ENCODE measurements at regions not wholly inside any gene's neighbourhood (a gene's known extent, or its start where the extent isn't known, plus 50 kb on each side); places are given as distances from the start of the nearest gene placed in this dataset.

DNA sequence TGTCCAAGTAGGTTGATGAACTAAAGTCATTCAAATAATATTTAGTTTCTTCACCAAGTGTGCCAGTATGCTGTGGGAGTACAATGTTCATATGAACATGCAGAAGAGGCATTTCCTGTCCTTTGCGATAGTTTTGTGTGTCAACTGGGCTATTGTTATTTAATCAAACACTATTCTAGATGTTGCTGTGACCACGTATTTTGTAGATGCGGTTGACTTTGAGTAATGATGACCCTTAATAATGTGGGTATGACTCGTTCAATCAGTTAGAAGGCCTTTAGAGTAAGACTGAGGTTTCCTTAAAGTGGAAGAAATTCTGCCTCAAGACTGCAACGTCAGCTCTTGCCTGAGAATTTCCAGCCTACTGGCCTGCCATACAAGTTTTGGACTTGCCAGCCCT is 470.7 kb upstream of the CBLB start:
- Histone ChIP-seq H3K4me1 (ENCODE audit: low read depth) (no peaks in the 10 kb centered on the region), H3K9me3 (no peaks in the 10 kb centered on the region), H3K4me3 (no peak overlapping the region), H3K36me3 (ENCODE audit: low read depth) (no peaks in the 10 kb centered on the region)
- DNase-seq = no peak
- ATAC-seq = no peak
- intact Hi-C loops (cut with DNase I, micrococcal nuclease) = no loop called here
- TF ChIP-seq, protein P1, sequence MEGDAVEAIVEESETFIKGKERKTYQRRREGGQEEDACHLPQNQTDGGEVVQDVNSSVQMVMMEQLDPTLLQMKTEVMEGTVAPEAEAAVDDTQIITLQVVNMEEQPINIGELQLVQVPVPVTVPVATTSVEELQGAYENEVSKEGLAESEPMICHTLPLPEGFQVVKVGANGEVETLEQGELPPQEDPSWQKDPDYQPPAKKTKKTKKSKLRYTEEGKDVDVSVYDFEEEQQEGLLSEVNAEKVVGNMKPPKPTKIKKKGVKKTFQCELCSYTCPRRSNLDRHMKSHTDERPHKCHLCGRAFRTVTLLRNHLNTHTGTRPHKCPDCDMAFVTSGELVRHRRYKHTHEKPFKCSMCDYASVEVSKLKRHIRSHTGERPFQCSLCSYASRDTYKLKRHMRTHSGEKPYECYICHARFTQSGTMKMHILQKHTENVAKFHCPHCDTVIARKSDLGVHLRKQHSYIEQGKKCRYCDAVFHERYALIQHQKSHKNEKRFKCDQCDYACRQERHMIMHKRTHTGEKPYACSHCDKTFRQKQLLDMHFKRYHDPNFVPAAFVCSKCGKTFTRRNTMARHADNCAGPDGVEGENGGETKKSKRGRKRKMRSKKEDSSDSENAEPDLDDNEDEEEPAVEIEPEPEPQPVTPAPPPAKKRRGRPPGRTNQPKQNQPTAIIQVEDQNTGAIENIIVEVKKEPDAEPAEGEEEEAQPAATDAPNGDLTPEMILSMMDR (IDR thresholded peaks at IDR 0.05) = no peak

DNA sequence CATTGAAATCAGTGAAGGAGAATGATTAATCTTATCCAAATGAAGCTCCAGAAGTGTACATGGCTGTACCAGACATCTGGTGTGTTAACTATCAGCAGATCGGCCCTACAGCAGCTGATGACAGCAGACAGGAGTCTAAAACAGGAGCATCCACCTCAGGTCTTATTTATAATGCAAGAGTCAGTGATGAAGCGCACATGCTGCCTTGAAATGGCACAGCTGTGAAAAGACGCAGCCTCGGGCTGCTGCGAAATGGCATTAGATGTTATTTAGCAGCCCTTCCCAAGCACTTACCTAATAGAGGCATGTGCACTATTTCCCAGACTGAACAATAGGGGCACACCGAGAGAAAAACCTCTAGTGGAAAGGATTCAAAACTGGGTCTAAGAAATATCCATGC is 472.3 kb upstream of the CBLB start:
- H3K4me1 ChIP-seq (ENCODE audit: low read depth) = no peaks in the 10 kb centered on the region
- intact Hi-C loops (cut with DNase I, micrococcal nuclease) = no loop called here
- H3K9me3 ChIP-seq = no peaks in the 10 kb centered on the region
- ATAC-seq (no peak), DNase-seq (no peak)
- H3K4me3 ChIP-seq = no peak overlapping the region
- TF ChIP-seq, protein P1 (IDR thresholded peaks at IDR 0.05) = no peak
- H3K36me3 ChIP-seq (ENCODE audit: low read depth) = no peaks in the 10 kb centered on the region

DNA sequence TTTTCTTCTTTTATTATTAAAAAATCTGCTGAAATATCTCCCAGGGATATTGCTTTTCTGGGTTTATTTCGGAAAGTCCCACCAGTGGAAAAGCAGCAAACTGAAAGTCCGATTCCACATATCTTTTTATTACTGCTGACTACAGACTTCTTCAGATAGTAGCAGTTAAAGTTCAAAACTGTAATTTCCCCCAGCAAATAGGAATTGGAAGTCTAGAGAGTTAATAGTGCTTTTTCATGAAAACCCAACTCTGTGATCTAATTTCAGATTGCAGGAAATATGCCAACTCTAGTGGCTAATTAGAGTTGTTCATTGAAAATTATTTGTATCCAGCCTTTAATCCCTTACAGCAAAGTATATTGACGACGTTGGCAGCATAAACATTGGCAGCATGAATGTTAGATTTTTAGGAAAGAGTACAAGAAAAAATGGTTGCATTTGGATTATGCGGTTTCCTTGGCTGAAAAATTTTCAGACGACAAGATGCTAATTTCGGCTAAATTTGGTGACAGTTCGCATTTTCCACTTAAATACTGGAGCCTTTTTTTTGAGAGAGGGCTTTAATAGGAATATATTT is 472.9 kb upstream of the CBLB start:
- DNase-seq = no peak
- H3K4me3 ChIP-seq = no peak overlapping the region
- no peaks in the 10 kb centered on the region for H3K36me3 ChIP-seq (ENCODE audit: low read depth)
- no peak for ATAC-seq
- H3K9me3 ChIP-seq = no peaks in the 10 kb centered on the region
- intact Hi-C loops (cut with DNase I, micrococcal nuclease) = no loop called here
- TF ChIP-seq, protein P1 (IDR thresholded peaks at IDR 0.05) = no peak
- no peaks in the 10 kb centered on the region for H3K4me1 ChIP-seq (ENCODE audit: low read depth)

DNA sequence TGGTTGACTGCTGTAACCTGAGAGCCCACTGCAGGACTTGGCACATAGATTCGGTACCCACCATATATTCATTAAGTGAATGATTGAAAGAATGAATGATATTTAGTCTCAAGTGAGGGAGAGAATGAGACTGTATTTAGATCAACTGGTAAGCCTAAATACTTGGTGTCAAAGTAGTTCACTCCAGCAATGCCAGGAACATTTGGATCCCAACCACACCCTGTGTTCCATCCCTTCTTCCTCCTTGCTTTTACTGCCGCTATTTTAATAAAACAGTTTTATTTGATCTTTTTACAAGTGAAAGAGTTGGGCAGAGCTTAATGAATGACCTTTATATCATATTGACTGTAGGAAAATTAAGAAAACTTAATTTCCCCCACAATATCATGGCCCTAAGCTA is 473.6 kb upstream of the CBLB start:
- TF ChIP-seq, protein P1 (IDR thresholded peaks at IDR 0.05) = no peak
- intact Hi-C loops (cut with DNase I, micrococcal nuclease) = no loop called here
- peak; percentile 16 for ATAC-seq
- Histone ChIP-seq H3K4me1 (ENCODE audit: low read depth) (no peaks in the 10 kb centered on the region), H3K36me3 (ENCODE audit: low read depth) (no peaks in the 10 kb centered on the region), H3K4me3 (no peak overlapping the region), H3K9me3 (no peaks in the 10 kb centered on the region)
- DNase-seq = no peak

DNA sequence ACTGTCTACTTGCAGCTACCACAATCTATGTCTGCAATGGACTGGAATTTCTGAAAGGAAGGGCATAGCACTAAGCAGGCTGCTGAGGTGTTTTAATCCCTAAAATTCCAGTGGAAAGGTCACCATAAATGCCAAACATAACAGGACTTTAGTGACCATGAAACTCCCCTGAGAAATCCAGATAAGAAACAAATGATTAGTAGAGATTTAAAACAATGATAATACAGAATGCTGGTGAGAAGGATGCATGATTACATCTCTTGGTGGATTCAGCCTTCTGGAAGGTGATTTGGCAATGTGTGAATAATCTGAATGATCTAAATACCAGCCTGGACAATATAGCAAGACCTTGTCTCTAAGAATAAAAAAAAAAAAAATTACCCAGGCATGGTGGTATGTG is 475.0 kb upstream of the CBLB start:
- intact Hi-C loops (cut with DNase I, micrococcal nuclease) = no loop called here
- ATAC-seq (no peak), DNase-seq (no peak)
- Histone ChIP-seq H3K9me3 (no peaks in the 10 kb centered on the region), H3K4me1 (ENCODE audit: low read depth) (no peaks in the 10 kb centered on the region), H3K4me3 (no peak overlapping the region), H3K36me3 (ENCODE audit: low read depth) (no peaks in the 10 kb centered on the region)
- TF ChIP-seq, protein P1 (IDR thresholded peaks at IDR 0.05) = no peak

Measured in mucosa of descending colon (tissue), 3 donors.